ENCODE measurements at regions not wholly inside any gene's neighbourhood (a gene's known extent, or its start where the extent isn't known, plus 50 kb on each side); places are given as distances from the start of the nearest gene placed in this dataset.
A peak's percentile ranks its signal among the peaks of the same experiment; 100 is the strongest.

DNA sequence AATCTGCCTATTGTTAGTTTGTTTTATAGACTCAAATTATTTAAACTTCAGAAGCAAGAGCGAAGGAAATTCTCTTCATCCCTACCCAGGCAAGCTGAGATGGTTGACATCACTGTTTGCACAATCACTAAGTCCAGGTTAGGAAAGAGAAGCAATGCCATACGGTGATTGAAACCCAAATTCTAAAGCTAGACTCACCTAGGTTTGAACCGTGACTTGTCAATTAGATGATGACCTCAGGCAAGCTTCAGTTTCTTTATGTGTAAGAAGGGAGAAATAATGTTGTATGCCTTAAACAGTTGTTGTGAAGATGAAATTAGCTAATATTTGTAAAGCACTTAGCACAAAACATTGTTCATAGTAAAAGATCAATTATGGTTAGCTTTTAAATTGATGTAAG is 96.5 kb upstream of the ANKRD55 start (continued):
- TF ChIP-seq, protein P1, sequence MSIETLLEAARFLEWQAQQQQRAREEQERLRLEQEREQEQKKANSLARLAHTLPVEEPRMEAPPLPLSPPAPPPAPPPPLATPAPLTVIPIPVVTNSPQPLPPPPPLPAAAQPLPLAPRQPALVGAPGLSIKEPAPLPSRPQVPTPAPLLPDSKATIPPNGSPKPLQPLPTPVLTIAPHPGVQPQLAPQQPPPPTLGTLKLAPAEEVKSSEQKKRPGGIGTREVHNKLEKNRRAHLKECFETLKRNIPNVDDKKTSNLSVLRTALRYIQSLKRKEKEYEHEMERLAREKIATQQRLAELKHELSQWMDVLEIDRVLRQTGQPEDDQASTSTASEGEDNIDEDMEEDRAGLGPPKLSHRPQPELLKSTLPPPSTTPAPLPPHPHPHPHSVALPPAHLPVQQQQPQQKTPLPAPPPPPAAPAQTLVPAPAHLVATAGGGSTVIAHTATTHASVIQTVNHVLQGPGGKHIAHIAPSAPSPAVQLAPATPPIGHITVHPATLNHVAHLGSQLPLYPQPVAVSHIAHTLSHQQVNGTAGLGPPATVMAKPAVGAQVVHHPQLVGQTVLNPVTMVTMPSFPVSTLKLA (conservative IDR thresholded peaks at IDR 0.05), result no peak
- TF ChIP-seq ZNF589 (CRISPR knock-in tag; IDR thresholded peaks at IDR 0.05; ENCODE audit: low read depth), result no peak
- TF ChIP-seq SRSF9 (IDR thresholded peaks at IDR 0.05; ENCODE audit: borderline replicate concordance, low read depth, low read length), result no peak

DNA sequence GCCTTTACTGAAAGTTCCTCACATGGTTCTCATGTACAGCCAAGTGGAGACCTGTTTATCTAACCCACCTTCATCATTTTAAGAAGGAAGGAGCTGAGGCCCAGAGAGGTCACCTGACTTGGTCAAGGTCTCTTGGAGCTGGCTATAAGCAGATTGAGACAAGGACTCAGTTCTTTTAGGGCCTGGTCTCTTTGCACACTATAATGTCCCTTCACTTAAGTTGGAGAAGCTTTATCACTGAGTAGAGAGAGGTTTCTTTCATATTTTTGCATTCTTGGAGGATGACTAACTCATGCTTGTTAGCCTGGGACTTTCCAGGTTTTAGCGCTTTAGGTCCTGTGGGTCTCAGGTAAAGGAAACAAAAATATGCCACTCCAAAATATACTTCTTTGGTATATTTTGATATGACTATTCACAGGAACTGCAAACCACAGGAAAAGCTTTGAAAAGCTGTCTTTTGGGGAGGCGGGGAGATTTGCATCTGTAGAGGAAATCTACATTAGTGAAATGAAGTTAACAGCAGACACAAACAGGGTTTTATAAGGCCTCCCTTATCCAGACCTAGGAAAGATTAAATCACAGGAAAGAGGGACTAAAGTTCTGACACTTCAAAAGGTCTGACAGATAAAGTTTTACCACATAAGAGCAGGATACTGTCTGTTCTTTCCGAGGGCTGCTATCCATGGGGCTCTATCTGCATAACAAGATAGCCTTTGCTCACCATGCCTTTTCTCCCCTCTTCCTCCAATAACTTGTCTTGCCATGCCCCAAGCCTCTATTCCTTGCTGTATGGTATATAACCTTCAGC is 95.8 kb upstream of the ANKRD55 start:
- no peaks in the 10 kb centered on the region for H3K9me1 ChIP-seq (ENCODE audit: control insufficient read depth, insufficient read depth, low read length)
- peaks cover 14 to 15% of the 10 kb centered on the region in 2 experiments; a peak in 4 of 5 replicates for H3K27me3 ChIP-seq (ENCODE audit: control insufficient read depth in 2 of 2, insufficient read depth in 2 of 2, low read length in 2 of 2)
- in situ Hi-C loops (cut with MboI) (no loop called here), intact Hi-C loops (cut with micrococcal nuclease) (no loop called here)
- H4K20me1 ChIP-seq (replicated peaks; ENCODE audit: control insufficient read depth, insufficient read depth, low read length), result no peaks in the 10 kb centered on the region
- H3K79me2 ChIP-seq (ENCODE audit: control insufficient read depth, insufficient read depth, low read length), result no peaks in the 10 kb centered on the region
- no peaks in the 10 kb centered on the region; the same call in 1 of the 2 replicates for H3K9me3 ChIP-seq (replicated peaks; ENCODE audit: control insufficient read depth, insufficient read depth, low read depth, low read length)
- ATAC-seq (no peak), DNase-seq (ENCODE audit: extremely low read depth in 1 of 4, low spot score in 3 of 4) (no peak), FAIRE-seq (no peak)
- CTCF ChIA-PET (ENCODE audit: low intra/inter-chr PET ratio), result no interaction called here
- no peak overlapping the region for H3K4me3 ChIP-seq
- BruUV-seq (replicated peaks), result no TSS peak
- TF ChIP-seq, protein P2, sequence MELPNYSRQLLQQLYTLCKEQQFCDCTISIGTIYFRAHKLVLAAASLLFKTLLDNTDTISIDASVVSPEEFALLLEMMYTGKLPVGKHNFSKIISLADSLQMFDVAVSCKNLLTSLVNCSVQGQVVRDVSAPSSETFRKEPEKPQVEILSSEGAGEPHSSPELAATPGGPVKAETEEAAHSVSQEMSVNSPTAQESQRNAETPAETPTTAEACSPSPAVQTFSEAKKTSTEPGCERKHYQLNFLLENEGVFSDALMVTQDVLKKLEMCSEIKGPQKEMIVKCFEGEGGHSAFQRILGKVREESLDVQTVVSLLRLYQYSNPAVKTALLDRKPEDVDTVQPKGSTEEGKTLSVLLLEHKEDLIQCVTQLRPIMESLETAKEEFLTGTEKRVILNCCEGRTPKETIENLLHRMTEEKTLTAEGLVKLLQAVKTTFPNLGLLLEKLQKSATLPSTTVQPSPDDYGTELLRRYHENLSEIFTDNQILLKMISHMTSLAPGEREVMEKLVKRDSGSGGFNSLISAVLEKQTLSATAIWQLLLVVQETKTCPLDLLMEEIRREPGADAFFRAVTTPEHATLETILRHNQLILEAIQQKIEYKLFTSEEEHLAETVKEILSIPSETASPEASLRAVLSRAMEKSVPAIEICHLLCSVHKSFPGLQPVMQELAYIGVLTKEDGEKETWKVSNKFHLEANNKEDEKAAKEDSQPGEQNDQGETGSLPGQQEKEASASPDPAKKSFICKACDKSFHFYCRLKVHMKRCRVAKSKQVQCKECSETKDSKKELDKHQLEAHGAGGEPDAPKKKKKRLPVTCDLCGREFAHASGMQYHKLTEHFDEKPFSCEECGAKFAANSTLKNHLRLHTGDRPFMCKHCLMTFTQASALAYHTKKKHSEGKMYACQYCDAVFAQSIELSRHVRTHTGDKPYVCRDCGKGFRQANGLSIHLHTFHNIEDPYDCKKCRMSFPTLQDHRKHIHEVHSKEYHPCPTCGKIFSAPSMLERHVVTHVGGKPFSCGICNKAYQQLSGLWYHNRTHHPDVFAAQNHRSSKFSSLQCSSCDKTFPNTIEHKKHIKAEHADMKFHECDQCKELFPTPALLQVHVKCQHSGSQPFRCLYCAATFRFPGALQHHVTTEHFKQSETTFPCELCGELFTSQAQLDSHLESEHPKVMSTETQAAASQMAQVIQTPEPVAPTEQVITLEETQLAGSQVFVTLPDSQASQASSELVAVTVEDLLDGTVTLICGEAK (IDR thresholded peaks at IDR 0.05), result peak; percentile 52; the same call in 1 of the 2 replicates
- TF ChIP-seq, protein P2 (CRISPR knock-in tag; IDR thresholded peaks at IDR 0.05), result no peak
- no peak for TF ChIP-seq SMAD1 (IDR thresholded peaks at IDR 0.05; ENCODE audit: low read depth, low read length, partially characterized antibody)
- TF ChIP-seq ZNF766 (CRISPR knock-in tag; conservative IDR thresholded peaks at IDR 0.05), result peak; percentile 66
- H3K4me1 ChIP-seq (replicated peaks in 1 of 2; ENCODE audit: control insufficient read depth in 2 of 2, insufficient read depth in 2 of 2, low read length in 2 of 2), result no peaks in the 10 kb centered on the region; a peak in 2 of 5 replicates
- POLR2A ChIA-PET, result interaction anchor here (1.1 kb wide), 1 partner anchor 11 kb away, joined by 3 read pairs; no protein-coding TSS in a partner anchor
- H3K36me3 ChIP-seq (ENCODE audit: control insufficient read depth, insufficient read depth, low read length), result no peaks in the 10 kb centered on the region
- no peak overlapping the region for H3K27ac ChIP-seq (ENCODE audit: extremely low read depth, low read depth, low read length)
- WGBS (ENCODE audit: insufficient coverage, low coverage, missing lambda C conversion rate), result 11% methylated on average over 3 of the region's 3 CpGs
- H3K4me2 ChIP-seq (ENCODE audit: insufficient read depth, low read length), result no peak overlapping the region
- H2AFZ ChIP-seq (ENCODE audit: low read depth, low read length), result no peak overlapping the region
- H3K9ac ChIP-seq (ENCODE audit: insufficient read depth in 1 of 2, low read depth in 2 of 2, low read length in 2 of 2), result no peak overlapping the region

Data from K562 (cell line).